ENCODE measurements at regions not wholly inside any gene's neighbourhood (a gene's known extent, or its start where the extent isn't known, plus 50 kb on each side); places are given as distances from the start of the nearest gene placed in this dataset.

DNA sequence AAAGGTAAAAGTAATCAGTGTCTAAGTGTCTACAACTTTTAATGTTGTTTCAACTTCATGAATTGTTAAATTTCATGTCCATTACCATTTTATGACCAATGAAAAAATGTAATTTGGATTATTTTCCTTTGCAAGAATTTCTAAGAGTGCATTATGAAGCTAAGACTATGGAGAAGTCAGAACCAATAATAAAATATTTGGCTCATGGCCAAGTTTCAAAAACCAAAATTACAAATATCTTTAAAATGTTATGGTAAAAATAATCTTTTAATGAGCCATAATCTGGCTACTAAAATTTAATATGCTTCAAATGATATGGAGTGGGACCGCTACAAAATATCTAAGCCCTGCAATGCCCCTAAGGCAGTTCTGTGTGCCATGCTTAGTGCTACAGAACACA is 294.1 kb upstream of the SMIM30 start:
- Mint-ChIP-seq H3K4me3 (ENCODE audit: low read depth, unreplicated experiment) (no peak overlapping the region), H3K4me1 (ENCODE audit: low read depth, unreplicated experiment) (no peaks in the 10 kb centered on the region), H3K9me3 (ENCODE audit: low read depth, unreplicated experiment) (peaks cover 3% of the 10 kb centered on the region), H3K27ac (ENCODE audit: unreplicated experiment) (no peak overlapping the region), H3K36me3 (ENCODE audit: insufficient read depth, unreplicated experiment) (no peaks in the 10 kb centered on the region), H3K27me3 (ENCODE audit: unreplicated experiment) (no peaks in the 10 kb centered on the region)
- BruUV-seq (replicated peaks): no TSS peak
- intact Hi-C loops (cut with micrococcal nuclease; ENCODE audit: unreplicated experiment): no loop called here
- DNase-seq: no peak
- TF ChIP-seq CTCF (IDR thresholded peaks at IDR 0.05; ENCODE audit: unreplicated experiment): no peak
- CTCF ChIA-PET: no interaction called here

DNA sequence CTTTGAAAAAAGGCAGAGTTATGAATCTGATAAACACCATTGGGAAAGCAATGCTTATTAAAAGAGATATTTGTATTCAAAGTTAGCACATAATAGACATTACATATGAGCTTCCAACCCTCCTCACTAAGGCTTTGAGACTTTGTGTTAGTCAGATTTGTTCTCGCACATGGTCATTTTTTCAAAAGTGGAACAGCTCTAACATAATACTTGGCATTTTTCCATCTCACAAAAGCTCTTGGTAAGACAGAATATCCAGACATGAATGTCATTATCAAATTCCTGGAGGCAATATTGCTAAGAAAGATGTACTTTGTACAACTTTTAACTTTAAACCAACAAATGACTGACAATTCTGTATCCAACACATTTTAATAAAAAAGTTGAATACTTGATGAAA is 292.4 kb upstream of the SMIM30 start:
- H3K4me1 Mint-ChIP-seq (ENCODE audit: low read depth, unreplicated experiment): no peaks in the 10 kb centered on the region
- no peak overlapping the region for H3K4me3 Mint-ChIP-seq (ENCODE audit: low read depth, unreplicated experiment)
- no TSS peak for BruUV-seq (replicated peaks)
- intact Hi-C loops (cut with micrococcal nuclease; ENCODE audit: unreplicated experiment): no loop called here
- CTCF ChIA-PET: no interaction called here
- peaks cover 3% of the 10 kb centered on the region for H3K9me3 Mint-ChIP-seq (ENCODE audit: low read depth, unreplicated experiment)
- no peaks in the 10 kb centered on the region for H3K27me3 Mint-ChIP-seq (ENCODE audit: unreplicated experiment)
- DNase-seq: no peak
- no peaks in the 10 kb centered on the region for H3K36me3 Mint-ChIP-seq (ENCODE audit: insufficient read depth, unreplicated experiment)
- no peak for TF ChIP-seq CTCF (IDR thresholded peaks at IDR 0.05; ENCODE audit: unreplicated experiment)
- no peak overlapping the region for H3K27ac Mint-ChIP-seq (ENCODE audit: unreplicated experiment)

DNA sequence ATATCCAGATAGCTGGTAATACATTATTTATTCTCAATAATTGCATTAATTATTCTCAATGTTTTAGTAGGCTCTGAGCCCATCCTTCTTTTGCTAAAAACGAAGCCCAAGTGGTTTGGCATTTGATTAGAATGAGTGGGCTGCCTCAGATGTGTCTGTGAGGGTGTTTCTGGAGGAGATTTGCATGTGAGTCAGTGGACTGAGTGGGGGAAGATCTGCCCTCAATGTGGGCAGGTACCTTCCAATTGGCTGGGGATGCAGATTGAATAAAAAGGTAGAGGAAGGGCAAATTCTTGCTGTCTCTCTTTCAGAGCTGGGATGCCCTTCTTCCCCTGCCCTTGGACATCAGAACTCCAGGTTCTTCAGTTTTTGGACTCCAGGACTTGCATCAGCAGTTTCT is 290.6 kb upstream of the SMIM30 start:
- Mint-ChIP-seq H3K27ac (ENCODE audit: unreplicated experiment) (no peak overlapping the region), H3K4me3 (ENCODE audit: low read depth, unreplicated experiment) (no peak overlapping the region), H3K4me1 (ENCODE audit: low read depth, unreplicated experiment) (no peaks in the 10 kb centered on the region), H3K9me3 (ENCODE audit: low read depth, unreplicated experiment) (peaks cover 3% of the 10 kb centered on the region), H3K27me3 (ENCODE audit: unreplicated experiment) (no peaks in the 10 kb centered on the region), H3K36me3 (ENCODE audit: insufficient read depth, unreplicated experiment) (no peaks in the 10 kb centered on the region)
- CTCF ChIA-PET: no interaction called here
- no peak for DNase-seq
- TF ChIP-seq CTCF (IDR thresholded peaks at IDR 0.05; ENCODE audit: unreplicated experiment): no peak
- intact Hi-C loops (cut with micrococcal nuclease; ENCODE audit: unreplicated experiment): no loop called here
- no TSS peak for BruUV-seq (replicated peaks)

- Mint-ChIP-seq H3K27me3 (ENCODE audit: unreplicated experiment) (no peaks in the 10 kb centered on the region), H3K4me3 (ENCODE audit: low read depth, unreplicated experiment) (no peak overlapping the region), H3K4me1 (ENCODE audit: low read depth, unreplicated experiment) (no peaks in the 10 kb centered on the region), H3K36me3 (ENCODE audit: insufficient read depth, unreplicated experiment) (no peaks in the 10 kb centered on the region), H3K9me3 (ENCODE audit: low read depth, unreplicated experiment) (no peaks in the 10 kb centered on the region), H3K27ac (ENCODE audit: unreplicated experiment) (no peak overlapping the region)
- intact Hi-C loops (cut with micrococcal nuclease; ENCODE audit: unreplicated experiment): no loop called here
- no peak for DNase-seq
- BruUV-seq (replicated peaks): no TSS peak
- TF ChIP-seq CTCF (IDR thresholded peaks at IDR 0.05; ENCODE audit: unreplicated experiment): no peak
- CTCF ChIA-PET: no interaction called here
These were observed 287.1 kb upstream of the SMIM30 start for GRCh38 chr7:113405296-113406056.

Data from Calu3 (cell line).